Activated T-cell treated with anti-CD3 and anti-CD28 coated beads for 4 hours (primary cell): ENCODE measurements at regions not wholly inside any gene's neighbourhood (a gene's known extent, or its start where the extent isn't known, plus 50 kb on each side); places are given as distances from the start of the nearest gene placed in this dataset.

Experiments used
- DNase-seq: peaks from one replicate; pipeline ENCODE4 v3.0.0-alpha.2; 2020

DNA sequence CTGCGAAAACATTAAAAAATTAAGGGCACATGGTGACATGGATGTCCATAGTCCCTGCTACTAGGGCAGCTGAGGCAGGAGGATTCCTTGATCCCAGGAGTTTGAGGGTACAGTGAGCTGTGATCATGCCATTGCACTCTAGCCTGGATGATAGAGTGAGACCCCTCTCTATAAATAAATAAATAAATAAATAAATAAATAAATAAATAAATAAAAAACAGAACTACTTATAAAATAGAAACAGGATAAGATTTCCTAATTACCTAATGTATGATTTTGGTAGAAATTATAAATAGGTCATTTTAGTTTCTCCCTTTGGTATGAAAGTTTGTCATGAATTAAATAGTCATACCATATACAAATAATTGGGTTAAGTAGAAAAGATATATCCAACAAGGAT, 916.2 kb downstream of the GRIK2 start:
- no peak for DNase-seq

- no peak for DNase-seq
Observed at GRCh38 chr6:102300350-102300749, 906.8 kb downstream of the GRIK2 start.

DNA sequence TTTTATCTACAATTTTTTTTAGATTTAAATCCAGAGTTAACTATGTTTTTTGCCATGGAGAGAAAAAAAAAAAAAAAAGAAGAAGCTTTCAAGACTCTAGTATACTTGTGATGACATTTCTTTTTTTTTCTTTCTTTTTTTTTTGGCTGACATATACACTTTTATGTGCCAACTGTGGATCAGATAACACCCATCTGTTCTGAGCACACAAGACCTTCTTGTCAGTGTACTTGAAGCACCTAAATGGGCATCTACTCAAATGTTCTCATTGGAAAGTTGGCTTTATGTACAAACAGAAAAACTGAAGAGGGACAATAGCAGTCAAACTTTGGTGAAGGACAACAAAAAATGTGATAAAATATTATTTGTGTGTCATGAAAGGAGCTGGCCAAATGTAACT, 904.5 kb downstream of the GRIK2 start:
- no peak for DNase-seq
